Cardiac fibroblast (primary cell): ENCODE measurements at regions not wholly inside any gene's neighbourhood (a gene's known extent, or its start where the extent isn't known, plus 50 kb on each side); places are given as distances from the start of the nearest gene placed in this dataset.

Experiments
- DNase-seq, 2 donors: peaks; one replicate each; pipeline versions ENCODE4 v3.0.0 to v3.0.0-alpha.2; 2010; ENCODE audit warnings: low read depth in 2 of 2
- H3K4me3 ChIP-seq, 2 donors: replicated peaks in 1 of 2; 1 replicate in 1 of 2; 2 replicates in 1 of 2; pipeline ENCODE4 v1.5.1; 2011; ENCODE audit warnings: low read depth in 2 of 2, low read length in 2 of 2, mild to moderate bottlenecking in 2 of 2, moderate library complexity in 1 of 2
- CTCF ChIP-seq: IDR thresholded peaks from one replicate; pipeline ENCODE4 v1.5.1; 2011; ENCODE audit warnings: low read depth, mild to moderate bottlenecking, low read length, inconsistent platforms

GRCh38 chr4:26269038-26269437, 51.8 kb upstream of the RBPJ start:
- no peak for TF ChIP-seq CTCF
- no peak overlapping the region for H3K4me3 ChIP-seq
- no peak for DNase-seq
